Fibroblast of lung (primary cell): ENCODE measurements at regions not wholly inside any gene's neighbourhood (a gene's known extent, or its start where the extent isn't known, plus 50 kb on each side); places are given as distances from the start of the nearest gene placed in this dataset.

ENCODE experiments used
- DNase-seq, 2 donors: peaks; one replicate each; pipeline versions ENCODE4 v3.0.0 to v3.0.0-alpha.2; 2010; ENCODE audit warnings: low read depth in 2 of 2
- H2AFZ ChIP-seq: 2 replicates; pipeline ENCODE4 v1.5.1; 2012; ENCODE audit warnings: low read length, control low read depth, inconsistent platforms
- H3K27ac ChIP-seq: 2 replicates; pipeline ENCODE4 v1.5.1; 2011; ENCODE audit warnings: low read length, control low read depth; ENCODE audit not compliant: insufficient read depth
- H3K27me3 ChIP-seq: 2 replicates; pipeline ENCODE4 v1.5.1; 2011; ENCODE audit warnings: mild to moderate bottlenecking, low read length; ENCODE audit not compliant: control insufficient read depth, insufficient read depth
- H3K36me3 ChIP-seq: 2 replicates; pipeline ENCODE4 v1.5.1; 2011; ENCODE audit warnings: low read length; ENCODE audit not compliant: control insufficient read depth, insufficient read depth
- H3K4me1 ChIP-seq: 2 replicates; pipeline ENCODE4 v1.5.1; 2011; ENCODE audit warnings: low read length; ENCODE audit not compliant: control insufficient read depth, insufficient read depth; ENCODE audit errors: extremely low read depth
- H3K4me2 ChIP-seq: 2 replicates; pipeline ENCODE4 v1.5.1; 2011; ENCODE audit warnings: low read length, control low read depth; ENCODE audit not compliant: insufficient read depth; ENCODE audit errors: extremely low read depth
- H3K4me3 ChIP-seq, 4 experiments: fragments of 200-600 bp in 1 of 4; sonication (generic) in 1 of 4; replicated peaks in 1 of 4; 2 replicates each; pipeline ENCODE4 v1.5.1; 2011 to 2016; ENCODE audit warnings: low read length in 4 of 4, low read depth in 3 of 4, mild to moderate bottlenecking in 3 of 4, control low read depth in 2 of 4, inconsistent platforms in 1 of 4, mixed read lengths in 1 of 4; ENCODE audit not compliant: insufficient read depth in 1 of 4; ENCODE audit errors: control extremely low read depth in 1 of 4
- H3K79me2 ChIP-seq: 2 replicates; pipeline ENCODE4 v1.5.1; 2012; ENCODE audit warnings: mild to moderate bottlenecking, low read length, inconsistent platforms; ENCODE audit not compliant: control insufficient read depth, insufficient read depth
- H3K9ac ChIP-seq: 2 replicates; pipeline ENCODE4 v1.5.1; 2011; ENCODE audit warnings: mild to moderate bottlenecking, low read length, control low read depth; ENCODE audit not compliant: insufficient read depth
- H3K9me3 ChIP-seq: 2 replicates; pipeline ENCODE4 v1.5.1; 2012; ENCODE audit warnings: low read depth, low read length; ENCODE audit not compliant: control insufficient read depth, insufficient read depth
- H4K20me1 ChIP-seq: 2 replicates; pipeline ENCODE4 v1.5.1; 2011; ENCODE audit warnings: low read length; ENCODE audit not compliant: control insufficient read depth, insufficient read depth; ENCODE audit errors: extremely low read depth
- CTCF ChIP-seq, 2 donors: IDR thresholded peaks in 1 of 2; conservative IDR thresholded peaks in 1 of 2; 1 replicate in 1 of 2; 2 replicates in 1 of 2; pipeline ENCODE4 v1.5.1; 2011 to 2012; ENCODE audit warnings: low read length in 2 of 2, control low read depth in 1 of 2, inconsistent platforms in 1 of 2, low read depth in 1 of 2, mild to moderate bottlenecking in 1 of 2
- EZH2 ChIP-seq: IDR thresholded peaks from 2 replicates; pipeline ENCODE4 v1.5.1; 2012; ENCODE audit warnings: low read length, control low read depth, mild to moderate bottlenecking; ENCODE audit errors: missing control alignments

GRCh38 chr1:4483021-4483625, 171.3 kb upstream of the AJAP1 start:
- TF ChIP-seq EZH2: no peak
- no peak for TF ChIP-seq CTCF (conservative IDR thresholded peaks at IDR 0.05 in 1 of 2, IDR thresholded peaks at IDR 0.05 in 1 of 2; ENCODE audit: low read depth in 1 of 2, low read length in 2 of 2)
- H3K9me3 ChIP-seq: no peaks in the 10 kb centered on the region
- no peaks in the 10 kb centered on the region for H3K79me2 ChIP-seq
- H3K9ac ChIP-seq: no peak overlapping the region
- DNase-seq: no peak
- H3K27ac ChIP-seq: no peak overlapping the region
- no peak overlapping the region for H2AFZ ChIP-seq
- H3K27me3 ChIP-seq: no peaks in the 10 kb centered on the region
- H3K36me3 ChIP-seq: no peaks in the 10 kb centered on the region
- H4K20me1 ChIP-seq: no peaks in the 10 kb centered on the region
- no peak overlapping the region for H3K4me2 ChIP-seq
- no peak overlapping the region for H3K4me3 ChIP-seq
- H3K4me1 ChIP-seq: no peaks in the 10 kb centered on the region

- no peak for DNase-seq
- H3K9ac ChIP-seq: no peak overlapping the region
- no peak overlapping the region for H3K4me2 ChIP-seq
- H3K36me3 ChIP-seq: no peaks in the 10 kb centered on the region
- no peak overlapping the region for H2AFZ ChIP-seq
- H3K4me1 ChIP-seq: no peaks in the 10 kb centered on the region
- no peaks in the 10 kb centered on the region for H3K9me3 ChIP-seq
- no peak for TF ChIP-seq EZH2
- no peak for TF ChIP-seq CTCF (conservative IDR thresholded peaks at IDR 0.05 in 1 of 2, IDR thresholded peaks at IDR 0.05 in 1 of 2; ENCODE audit: low read depth in 1 of 2, low read length in 2 of 2)
- no peaks in the 10 kb centered on the region for H3K27me3 ChIP-seq
- no peaks in the 10 kb centered on the region for H4K20me1 ChIP-seq
- H3K27ac ChIP-seq: no peak overlapping the region
- H3K79me2 ChIP-seq: no peaks in the 10 kb centered on the region
- no peak overlapping the region for H3K4me3 ChIP-seq
Measured at GRCh38 chr1:4485398-4485797, 169.0 kb upstream of the AJAP1 start.

DNA sequence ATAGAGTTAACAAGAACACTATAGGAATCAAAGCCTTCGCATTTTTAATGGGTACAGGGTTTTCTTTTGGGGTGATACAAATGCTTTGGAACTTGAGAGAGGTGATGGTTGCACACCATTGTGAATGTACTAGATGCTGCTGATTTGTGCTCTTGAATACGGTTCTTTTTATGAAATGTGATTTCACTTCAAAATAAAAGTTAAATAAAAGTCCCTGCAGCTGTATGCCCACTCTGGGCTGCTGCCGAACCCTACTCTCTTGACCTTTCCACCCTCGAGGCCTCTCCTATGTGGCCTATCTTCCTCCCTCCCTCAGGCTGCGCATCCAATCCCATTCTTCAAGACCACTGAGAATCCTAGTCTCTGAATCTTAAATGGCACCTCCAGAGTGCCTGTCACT, 168.5 kb upstream of the AJAP1 start:
- Histone ChIP-seq H3K9ac (no peak overlapping the region), H3K36me3 (no peaks in the 10 kb centered on the region), H2AFZ (no peak overlapping the region), H3K27ac (no peak overlapping the region), H3K4me1 (no peaks in the 10 kb centered on the region), H3K27me3 (no peaks in the 10 kb centered on the region), H3K9me3 (no peaks in the 10 kb centered on the region), H3K4me2 (no peak overlapping the region), H3K79me2 (no peaks in the 10 kb centered on the region), H4K20me1 (no peaks in the 10 kb centered on the region), H3K4me3 (no peak overlapping the region)
- TF ChIP-seq CTCF (conservative IDR thresholded peaks at IDR 0.05 in 1 of 2, IDR thresholded peaks at IDR 0.05 in 1 of 2; ENCODE audit: low read depth in 1 of 2, low read length in 2 of 2): no peak
- no peak for TF ChIP-seq EZH2
- no peak for DNase-seq
